Esophagus muscularis mucosa (tissue), 4 donors: ENCODE measurements at regions not wholly inside any gene's neighbourhood (a gene's known extent, or its start where the extent isn't known, plus 50 kb on each side); places are given as distances from the start of the nearest gene placed in this dataset.
"Not testable (repeated sequence)": the region's sequence is repeated elsewhere in the genome, so short reads cannot be mapped to it uniquely, and the experiment has no call there.

ENCODE experiments used
- DNase-seq: peaks from one replicate; pipeline ENCODE4 v3.0.0-alpha.2; 2017; ENCODE audit errors: extremely low spot score
- H3K27ac ChIP-seq, 4 donors: fragments of 200-600 bp; sonication (generic); replicated peaks in 1 of 4; 1 replicate in 3 of 4; 2 replicates in 1 of 4; pipeline ENCODE4 v1.5.1; 2016 to 2019; ENCODE audit warnings: mild to moderate bottlenecking in 1 of 4
- H3K27me3 ChIP-seq, 4 donors: fragments of 200-600 bp; sonication (generic); one replicate each; pipeline versions ENCODE4 v1.5.1 to v1.6.0; 2016 to 2019
- H3K36me3 ChIP-seq, 4 donors: fragments of 200-600 bp; sonication (generic); one replicate each; pipeline ENCODE4 v1.5.1; 2016 to 2019
- H3K4me1 ChIP-seq, 4 donors: fragments of 200-600 bp; sonication (generic); one replicate each; pipeline ENCODE4 v1.5.1; 2016 to 2019
- H3K4me3 ChIP-seq, 4 donors: fragments of 200-600 bp; sonication (generic); 1 replicate in 2 of 4; 2 replicates in 2 of 4; pipeline ENCODE4 v1.5.1; 2016 to 2019; ENCODE audit warnings: mild to moderate bottlenecking in 4 of 4, moderate library complexity in 1 of 4
- H3K9me3 ChIP-seq, 4 donors: fragments of 200-600 bp; sonication (generic); 1 replicate in 3 of 4; 2 replicates in 1 of 4; pipeline ENCODE4 v1.5.1; 2016 to 2019
- EP300 ChIP-seq: sonication (generic); formaldehyde crosslinking; IDR thresholded peaks from one replicate; pipeline ENCODE4 v1.6.1; 2017; ENCODE audit warnings: antibody characterized with exemption
- POLR2A ChIP-seq: fragments of 450-650 bp; IDR thresholded peaks from one replicate; pipeline ENCODE4 v1.6.1; 2017; ENCODE audit warnings: antibody characterized with exemption, moderate library complexity, mild to moderate bottlenecking, low read depth
- POLR2AphosphoS5 ChIP-seq, 2 donors: sonication (generic); formaldehyde crosslinking; IDR thresholded peaks; one replicate each; pipeline ENCODE4 v1.6.1; 2017; ENCODE audit warnings: antibody characterized with exemption in 2 of 2
- WGBS: methylation state at CpG from one replicate; pipeline ENCODE4 v1.1.5; 2018; 5-methylcytosine and 5-hydroxymethylcytosine counted together
- intact Hi-C: fragments of 100-400 bp; cut with DNase I; formaldehyde crosslinking; loops from one replicate; pipeline ENCODE4 v1.15.1; 2023
- TF ChIP-seq, protein P1 (sequence below), 3 experiments: fragments of 200-600 bp in 2 of 3; fragments of 450-650 bp in 1 of 3; sonication (generic) in 2 of 3; IDR thresholded peaks; one replicate each; pipeline ENCODE4 v1.5.1; 2017 to 2019; ENCODE audit warnings: antibody characterized with exemption in 3 of 3, mild to moderate bottlenecking in 2 of 3, moderate library complexity in 1 of 3

DNA sequence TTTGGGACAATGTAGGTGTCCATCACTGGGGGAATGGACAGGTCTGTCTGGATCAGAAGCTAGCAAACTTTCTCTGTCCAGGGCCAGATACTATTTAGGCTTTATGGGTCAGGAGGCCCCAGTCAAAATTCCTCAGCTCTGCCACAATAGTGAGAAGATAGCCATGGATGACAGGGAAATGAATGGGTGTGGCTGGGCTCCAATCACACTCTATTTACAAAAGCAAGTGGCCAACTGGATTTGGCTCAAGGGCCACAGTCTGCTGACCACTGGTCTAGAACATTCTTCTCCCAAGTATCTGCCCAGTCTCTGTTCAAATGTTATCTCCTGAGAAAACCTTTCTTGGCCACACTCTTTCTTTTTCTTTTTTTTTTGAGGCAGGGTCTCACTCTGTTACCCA lies 339.9 kb downstream of the SOX9 start:
- no peak for TF ChIP-seq POLR2A
- no peaks in the 10 kb centered on the region for H3K9me3 ChIP-seq
- H3K27me3 ChIP-seq = no peaks in the 10 kb centered on the region
- no peak overlapping the region for H3K4me3 ChIP-seq
- no peak overlapping the region for H3K27ac ChIP-seq
- DNase-seq = no peak
- H3K4me1 ChIP-seq = no peaks in the 10 kb centered on the region
- H3K36me3 ChIP-seq = no peaks in the 10 kb centered on the region
- intact Hi-C loops = no loop called here

- WGBS = 69% methylated on average over 5 of the region's 5 CpGs
- no peak for TF ChIP-seq POLR2A
- TF ChIP-seq POLR2AphosphoS5 (IDR thresholded peaks at IDR 0.05) = no peak
- TF ChIP-seq, protein P1, sequence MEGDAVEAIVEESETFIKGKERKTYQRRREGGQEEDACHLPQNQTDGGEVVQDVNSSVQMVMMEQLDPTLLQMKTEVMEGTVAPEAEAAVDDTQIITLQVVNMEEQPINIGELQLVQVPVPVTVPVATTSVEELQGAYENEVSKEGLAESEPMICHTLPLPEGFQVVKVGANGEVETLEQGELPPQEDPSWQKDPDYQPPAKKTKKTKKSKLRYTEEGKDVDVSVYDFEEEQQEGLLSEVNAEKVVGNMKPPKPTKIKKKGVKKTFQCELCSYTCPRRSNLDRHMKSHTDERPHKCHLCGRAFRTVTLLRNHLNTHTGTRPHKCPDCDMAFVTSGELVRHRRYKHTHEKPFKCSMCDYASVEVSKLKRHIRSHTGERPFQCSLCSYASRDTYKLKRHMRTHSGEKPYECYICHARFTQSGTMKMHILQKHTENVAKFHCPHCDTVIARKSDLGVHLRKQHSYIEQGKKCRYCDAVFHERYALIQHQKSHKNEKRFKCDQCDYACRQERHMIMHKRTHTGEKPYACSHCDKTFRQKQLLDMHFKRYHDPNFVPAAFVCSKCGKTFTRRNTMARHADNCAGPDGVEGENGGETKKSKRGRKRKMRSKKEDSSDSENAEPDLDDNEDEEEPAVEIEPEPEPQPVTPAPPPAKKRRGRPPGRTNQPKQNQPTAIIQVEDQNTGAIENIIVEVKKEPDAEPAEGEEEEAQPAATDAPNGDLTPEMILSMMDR (IDR thresholded peaks at IDR 0.05) = no peak
- no peak for TF ChIP-seq EP300
- no peaks in the 10 kb centered on the region for H3K4me1 ChIP-seq
- H3K36me3 ChIP-seq = no peaks in the 10 kb centered on the region
- H3K27me3 ChIP-seq = peaks cover 0 to 3% (median 0%) of the 10 kb centered on the region in 4 donors
- H3K27ac ChIP-seq = no peak overlapping the region
- no peak overlapping the region for H3K4me3 ChIP-seq
- intact Hi-C loops = no loop called here
- no peaks in the 10 kb centered on the region for H3K9me3 ChIP-seq
- DNase-seq = no peak
Measured at GRCh38 chr17:72461757-72462156, 340.9 kb downstream of the SOX9 start.

GRCh38 chr17:72462407-72462806 lies 341.6 kb downstream of the SOX9 start:
- Histone ChIP-seq H3K4me1 (no peaks in the 10 kb centered on the region), H3K36me3 (no peaks in the 10 kb centered on the region), H3K4me3 (no peak overlapping the region), H3K9me3 (no peaks in the 10 kb centered on the region), H3K27me3 (peaks cover 0 to 3% (median 0%) of the 10 kb centered on the region in 4 donors), H3K27ac (no peak overlapping the region)
- WGBS = 65% methylated on average over 1 of the region's 1 CpG
- intact Hi-C loops = no loop called here
- no peak for DNase-seq
- TF ChIP-seq POLR2AphosphoS5 (IDR thresholded peaks at IDR 0.05) (no peak), EP300 (no peak), POLR2A (no peak)
- TF ChIP-seq, protein P1 (IDR thresholded peaks at IDR 0.05) = no peak

DNA sequence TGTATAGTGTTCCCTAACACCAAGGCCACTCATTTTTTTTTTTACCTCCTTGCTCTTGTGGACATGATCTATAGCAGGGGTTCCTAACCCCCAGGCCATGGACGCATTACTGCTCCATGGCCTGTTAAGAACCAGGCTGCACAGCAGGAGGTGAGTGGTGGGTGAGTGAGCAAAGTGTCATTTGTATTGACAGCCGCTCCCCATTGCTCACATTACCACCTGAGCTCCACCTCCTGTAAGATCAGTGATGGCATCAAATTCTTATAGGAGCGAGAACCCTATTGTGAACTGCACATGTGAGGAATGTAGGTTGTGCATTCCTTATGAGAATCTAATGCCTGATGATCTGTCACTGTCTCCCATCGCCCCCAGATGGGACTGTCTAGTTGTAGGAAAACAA lies 342.0 kb downstream of the SOX9 start:
- peaks cover 0 to 3% (median 0%) of the 10 kb centered on the region in 4 donors for H3K27me3 ChIP-seq
- TF ChIP-seq, protein P1 (IDR thresholded peaks at IDR 0.05) = no peak
- TF ChIP-seq POLR2A (no peak), EP300 (no peak), POLR2AphosphoS5 (IDR thresholded peaks at IDR 0.05) (no peak)
- no peaks in the 10 kb centered on the region for H3K9me3 ChIP-seq
- no peaks in the 10 kb centered on the region for H3K36me3 ChIP-seq
- H3K4me3 ChIP-seq = no peak overlapping the region
- WGBS = 95% methylated on average over 4 of the region's 4 CpGs
- H3K27ac ChIP-seq = no peak overlapping the region
- intact Hi-C loops = no loop called here
- DNase-seq = no peak
- no peaks in the 10 kb centered on the region for H3K4me1 ChIP-seq

- intact Hi-C loops = no loop called here
- Histone ChIP-seq H3K4me3 (no peak overlapping the region), H3K36me3 (no peaks in the 10 kb centered on the region), H3K9me3 (no peaks in the 10 kb centered on the region), H3K4me1 (no peaks in the 10 kb centered on the region), H3K27ac (no peak overlapping the region), H3K27me3 (peaks cover 0 to 3% (median 0%) of the 10 kb centered on the region in 4 donors)
- no peak for DNase-seq
- WGBS = 82% methylated on average over 10 of the region's 10 CpGs
- no peak for TF ChIP-seq EP300
- TF ChIP-seq POLR2A = no peak
- TF ChIP-seq, protein P1 (IDR thresholded peaks at IDR 0.05) = no peak
Measured at GRCh38 chr17:72463287-72464102, 342.7 kb downstream of the SOX9 start.

GRCh38 chr17:72464221-72464620 lies 343.4 kb downstream of the SOX9 start:
- H3K9me3 ChIP-seq, H3K27ac ChIP-seq, H3K27me3 ChIP-seq, DNase-seq, H3K4me3 ChIP-seq, H3K36me3 ChIP-seq, intact Hi-C loops, H3K4me1 ChIP-seq: not testable (repeated sequence)
- WGBS = 98% methylated on average over 5 of the region's 5 CpGs
